Ovary (tissue), 7 donors: ENCODE measurements at regions not wholly inside any gene's neighbourhood (a gene's known extent, or its start where the extent isn't known, plus 50 kb on each side); places are given as distances from the start of the nearest gene placed in this dataset.

Experiments
- DNase-seq, 5 donors: peaks; one replicate each; pipeline ENCODE4 v3.0.0-alpha.2; 2019 to 2020
- H3K27ac ChIP-seq, 2 donors: fragments of 200-600 bp; one replicate each; pipeline versions ENCODE4 v1.5.1 to v1.8.0; 2019 to 2022
- H3K27me3 ChIP-seq: fragments of 200-600 bp; one replicate; pipeline ENCODE4 v1.8.0; 2022
- H3K36me3 ChIP-seq: fragments of 200-600 bp; sonication (generic); one replicate; pipeline ENCODE4 v1.5.1; 2019
- H3K4me1 ChIP-seq: one replicate; pipeline ENCODE4 v1.8.1; 2013; ENCODE audit warnings: mild to moderate bottlenecking, moderate library complexity; ENCODE audit not compliant: insufficient read depth
- H3K4me3 ChIP-seq: fragments of 200-600 bp; sonication (generic); one replicate; pipeline ENCODE4 v1.5.1; 2017
- H3K9me3 ChIP-seq, 2 donors: fragments of 200-600 bp in 1 of 2; sonication (generic) in 1 of 2; one replicate each; pipeline versions ENCODE4 v1.5.1 to v1.8.1; 2013 to 2019; ENCODE audit warnings: mild to moderate bottlenecking in 1 of 2, moderate library complexity in 1 of 2
- CTCF ChIP-seq, 3 donors: fragments of 450-650 bp in 2 of 3; fragments of 200-600 bp in 1 of 3; IDR thresholded peaks; one replicate each; pipeline versions ENCODE4 v1.5.1 to v1.8.0; 2016 to 2022; ENCODE audit warnings: antibody characterized with exemption in 3 of 3, mild to moderate bottlenecking in 1 of 3
- EP300 ChIP-seq: sonication (generic); formaldehyde crosslinking; IDR thresholded peaks from one replicate; pipeline ENCODE4 v1.6.1; 2017; ENCODE audit warnings: antibody characterized with exemption
- POLR2A ChIP-seq: fragments of 450-650 bp; IDR thresholded peaks from one replicate; pipeline ENCODE4 v1.6.1; 2017; ENCODE audit warnings: antibody characterized with exemption, mild to moderate bottlenecking, moderate library complexity
- WGBS, 3 donors: extraction: QIAGEN DNeasy Blood & Tissue Kit in 1 of 3; methylation state at CpG; one replicate each; pipeline versions ENCODE4 v1.1.5 to v1.1.7; 2013 to 2017; 5-methylcytosine and 5-hydroxymethylcytosine counted together
- intact Hi-C, 4 donors: fragments of 100-400 bp; cut with DNase I; formaldehyde crosslinking; loops; one replicate each; pipeline versions ENCODE4 v1.11.0 to v1.15.1; 2022 to 2023
- donor health status: DM: no; HTN: no; CAD: no; lungs with moderate emphysema.
- donor health status: DM: no; HTN: no; CAD: no.
- donor health status: Bipolar disorder and iron deficiency.
- donor health status: DM: no; HTN: no; CAD: no.
- donor health status: DM: yes; HTN: yes; CAD: no.

- Histone ChIP-seq H3K4me3 (no peak overlapping the region), H3K27me3 (no peaks in the 10 kb centered on the region), H3K27ac (peak overlapping the region; percentile 9 to 94), H3K9me3 (no peaks in the 10 kb centered on the region), H3K36me3 (no peaks in the 10 kb centered on the region), H3K4me1 (peaks cover 48% of the 10 kb centered on the region)
- no peak for TF ChIP-seq EP300
- TF ChIP-seq POLR2A = no peak
- TF ChIP-seq CTCF (IDR thresholded peaks at IDR 0.05) = no peak
- peak; percentile 66 to 77 (median 71) for DNase-seq
- intact Hi-C loops = loop anchor here in 3 of 4 donors (5.0 to 10.0 kb wide), 6 partner anchors 72 to 695 kb away; no protein-coding TSS in a partner anchor
- WGBS, 3 donors = 28 to 39% (median 31%) methylated on average over 19 of the region's 19 CpGs
Measured at GRCh38 chr14:101359221-101360053, 201.9 kb upstream of the DIO3 start.

- WGBS, 3 donors = 3 to 13% (median 4%) methylated on average over 21 of the region's 21 CpGs
- H3K27me3 ChIP-seq = no peaks in the 10 kb centered on the region
- H3K9me3 ChIP-seq = no peaks in the 10 kb centered on the region
- DNase-seq = peak; percentile 66 to 88 (median 83)
- H3K27ac ChIP-seq = peak overlapping the region in 1 of 2 donors; percentile 94
- no peak overlapping the region for H3K4me3 ChIP-seq
- TF ChIP-seq POLR2A = no peak
- TF ChIP-seq EP300 = peak; percentile 7
- H3K36me3 ChIP-seq = no peaks in the 10 kb centered on the region
- peaks cover 50% of the 10 kb centered on the region for H3K4me1 ChIP-seq
- intact Hi-C loops = loop anchor here in 3 of 4 donors (5.0 to 10.0 kb wide), 6 partner anchors 73 to 695 kb away; no protein-coding TSS in a partner anchor
Measured at GRCh38 chr14:101360054-101360911, 201.0 kb upstream of the DIO3 start.

- Histone ChIP-seq H3K36me3 (no peaks in the 10 kb centered on the region), H3K4me1 (peaks cover 58% of the 10 kb centered on the region), H3K4me3 (no peak overlapping the region), H3K27ac (peak overlapping the region in 1 of 2 donors; percentile 94), H3K27me3 (no peaks in the 10 kb centered on the region), H3K9me3 (no peaks in the 10 kb centered on the region)
- DNase-seq = peak in 2 of 5 donors; percentile 44 to 61
- intact Hi-C loops = loop anchor here in 3 of 4 donors (5.0 to 10.0 kb wide), 6 partner anchors 74 to 696 kb away; no protein-coding TSS in a partner anchor
- WGBS, 3 donors = 58 to 64% (median 60%) methylated on average over 16 of the region's 16 CpGs
- TF ChIP-seq POLR2A = no peak
Measured at GRCh38 chr14:101361044-101361443, 200.3 kb upstream of the DIO3 start.

- no peak for TF ChIP-seq EP300
- no peak for TF ChIP-seq POLR2A
- TF ChIP-seq CTCF (IDR thresholded peaks at IDR 0.05) = no peak
- Histone ChIP-seq H3K27ac (peak overlapping the region; percentile 42 to 94), H3K27me3 (no peaks in the 10 kb centered on the region), H3K9me3 (no peaks in the 10 kb centered on the region), H3K4me3 (no peak overlapping the region), H3K4me1 (peaks cover 59% of the 10 kb centered on the region), H3K36me3 (no peaks in the 10 kb centered on the region)
- WGBS, 3 donors = 85 to 91% (median 87%) methylated on average over 20 of the region's 20 CpGs
- intact Hi-C loops = loop anchor here in 3 of 4 donors (5.0 to 10.0 kb wide), 6 partner anchors 74 to 697 kb away; no protein-coding TSS in a partner anchor
- peak in 1 of 5 donors; percentile 26 for DNase-seq
Measured at GRCh38 chr14:101361451-101362433, 199.6 kb upstream of the DIO3 start.
